Breast epithelium (tissue), 3 donors: ENCODE measurements at regions not wholly inside any gene's neighbourhood (a gene's known extent, or its start where the extent isn't known, plus 50 kb on each side); places are given as distances from the start of the nearest gene placed in this dataset.

Source experiments
- POLR2A ChIP-seq: fragments of 450-650 bp; IDR thresholded peaks from one replicate; pipeline ENCODE4 v1.6.1; 2016; ENCODE audit warnings: antibody characterized with exemption, mild to moderate bottlenecking, moderate library complexity
- TF ChIP-seq, protein P1 (sequence below), 3 donors: fragments of 450-650 bp; IDR thresholded peaks; one replicate each; pipeline ENCODE4 v1.5.1; 2016 to 2017; ENCODE audit warnings: antibody characterized with exemption in 3 of 3, mild to moderate bottlenecking in 3 of 3, moderate library complexity in 3 of 3

DNA sequence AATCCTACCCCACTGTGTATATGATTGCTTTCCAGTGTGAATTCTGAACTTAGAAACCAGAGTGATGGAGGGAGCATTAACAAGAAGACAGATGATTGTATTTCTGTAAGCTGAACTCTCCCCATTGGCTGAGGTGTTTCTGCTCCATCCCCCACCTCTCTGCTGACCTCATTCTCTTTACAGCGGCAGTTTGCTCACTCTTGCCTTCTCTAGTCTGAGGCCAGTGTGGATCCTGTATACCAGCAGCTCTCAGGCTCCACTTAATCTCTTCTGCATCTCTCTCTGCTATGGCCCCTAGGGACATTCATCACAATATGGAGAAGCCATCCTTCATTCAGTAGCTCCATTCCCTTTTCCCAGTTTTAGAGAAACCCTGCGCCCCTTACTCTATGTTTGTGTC lies 358.8 kb downstream of the MAN2A1 start:
- TF ChIP-seq, protein P1, sequence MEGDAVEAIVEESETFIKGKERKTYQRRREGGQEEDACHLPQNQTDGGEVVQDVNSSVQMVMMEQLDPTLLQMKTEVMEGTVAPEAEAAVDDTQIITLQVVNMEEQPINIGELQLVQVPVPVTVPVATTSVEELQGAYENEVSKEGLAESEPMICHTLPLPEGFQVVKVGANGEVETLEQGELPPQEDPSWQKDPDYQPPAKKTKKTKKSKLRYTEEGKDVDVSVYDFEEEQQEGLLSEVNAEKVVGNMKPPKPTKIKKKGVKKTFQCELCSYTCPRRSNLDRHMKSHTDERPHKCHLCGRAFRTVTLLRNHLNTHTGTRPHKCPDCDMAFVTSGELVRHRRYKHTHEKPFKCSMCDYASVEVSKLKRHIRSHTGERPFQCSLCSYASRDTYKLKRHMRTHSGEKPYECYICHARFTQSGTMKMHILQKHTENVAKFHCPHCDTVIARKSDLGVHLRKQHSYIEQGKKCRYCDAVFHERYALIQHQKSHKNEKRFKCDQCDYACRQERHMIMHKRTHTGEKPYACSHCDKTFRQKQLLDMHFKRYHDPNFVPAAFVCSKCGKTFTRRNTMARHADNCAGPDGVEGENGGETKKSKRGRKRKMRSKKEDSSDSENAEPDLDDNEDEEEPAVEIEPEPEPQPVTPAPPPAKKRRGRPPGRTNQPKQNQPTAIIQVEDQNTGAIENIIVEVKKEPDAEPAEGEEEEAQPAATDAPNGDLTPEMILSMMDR (IDR thresholded peaks at IDR 0.05) = no peak
- no peak for TF ChIP-seq POLR2A
